ENCODE measurements at regions not wholly inside any gene's neighbourhood (a gene's known extent, or its start where the extent isn't known, plus 50 kb on each side); places are given as distances from the start of the nearest gene placed in this dataset.

DNA sequence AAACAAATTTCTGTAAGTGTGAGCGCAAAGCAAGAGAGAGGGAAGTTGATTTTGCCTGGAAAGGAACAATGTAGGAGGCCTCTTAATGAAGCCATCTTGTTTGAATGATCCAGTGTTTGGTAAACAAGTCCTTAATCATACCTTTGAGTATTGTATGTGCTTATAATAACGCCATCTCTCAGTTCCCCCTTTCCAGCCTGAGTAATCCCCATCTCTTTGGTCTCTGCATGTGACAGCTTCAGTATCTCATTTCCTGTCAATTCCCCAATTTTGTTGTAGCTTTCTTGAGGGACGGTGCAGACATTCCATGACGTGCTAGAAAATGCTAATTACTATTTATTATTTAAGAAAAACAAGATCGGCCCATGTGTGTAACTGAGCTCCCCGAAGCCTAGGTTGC is 349.3 kb upstream of the NR2F2 start:
- TF ChIP-seq, protein P1, sequence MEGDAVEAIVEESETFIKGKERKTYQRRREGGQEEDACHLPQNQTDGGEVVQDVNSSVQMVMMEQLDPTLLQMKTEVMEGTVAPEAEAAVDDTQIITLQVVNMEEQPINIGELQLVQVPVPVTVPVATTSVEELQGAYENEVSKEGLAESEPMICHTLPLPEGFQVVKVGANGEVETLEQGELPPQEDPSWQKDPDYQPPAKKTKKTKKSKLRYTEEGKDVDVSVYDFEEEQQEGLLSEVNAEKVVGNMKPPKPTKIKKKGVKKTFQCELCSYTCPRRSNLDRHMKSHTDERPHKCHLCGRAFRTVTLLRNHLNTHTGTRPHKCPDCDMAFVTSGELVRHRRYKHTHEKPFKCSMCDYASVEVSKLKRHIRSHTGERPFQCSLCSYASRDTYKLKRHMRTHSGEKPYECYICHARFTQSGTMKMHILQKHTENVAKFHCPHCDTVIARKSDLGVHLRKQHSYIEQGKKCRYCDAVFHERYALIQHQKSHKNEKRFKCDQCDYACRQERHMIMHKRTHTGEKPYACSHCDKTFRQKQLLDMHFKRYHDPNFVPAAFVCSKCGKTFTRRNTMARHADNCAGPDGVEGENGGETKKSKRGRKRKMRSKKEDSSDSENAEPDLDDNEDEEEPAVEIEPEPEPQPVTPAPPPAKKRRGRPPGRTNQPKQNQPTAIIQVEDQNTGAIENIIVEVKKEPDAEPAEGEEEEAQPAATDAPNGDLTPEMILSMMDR (conservative IDR thresholded peaks at IDR 0.05; ENCODE audit: low read depth, low read length), result no peak
- TF ChIP-seq EZH2 (IDR thresholded peaks at IDR 0.05; ENCODE audit: borderline replicate concordance, low read depth, low read length, poor library complexity, severe bottlenecking), result no peak
